Astrocyte of the cerebellum (primary cell): ENCODE measurements at regions not wholly inside any gene's neighbourhood (a gene's known extent, or its start where the extent isn't known, plus 50 kb on each side); places are given as distances from the start of the nearest gene placed in this dataset.

Experiments
- DNase-seq: peaks from one replicate; pipeline ENCODE4 v3.0.0-alpha.2; 2011; ENCODE audit warnings: low read depth
- H3K4me3 ChIP-seq: 2 replicates; pipeline ENCODE4 v1.5.1; 2011; ENCODE audit warnings: mild to moderate bottlenecking, low read depth, low read length, moderate library complexity
- CTCF ChIP-seq: IDR thresholded peaks from 2 replicates; pipeline ENCODE4 v1.5.1; 2012; ENCODE audit warnings: low read length, low read depth, moderate library complexity, mild to moderate bottlenecking; ENCODE audit errors: missing control alignments
- in situ Hi-C: cut with HindIII; loops from 2 replicates; pipeline ENCODE4 v1.10.0; 2017; ENCODE audit warnings: low sequenced_read_pairs

- TF ChIP-seq CTCF = no peak
- in situ Hi-C loops = no loop called here
- no peak for DNase-seq
- no peak overlapping the region for H3K4me3 ChIP-seq
Measured at GRCh38 chr12:59839514-59839913, 243.7 kb downstream of the SLC16A7 start.

GRCh38 chr12:59843260-59843843 is 247.5 kb downstream of the SLC16A7 start:
- in situ Hi-C loops = no loop called here
- DNase-seq = no peak
- no peak for TF ChIP-seq CTCF
- no peak overlapping the region for H3K4me3 ChIP-seq

GRCh38 chr12:59844750-59845149 is 248.9 kb downstream of the SLC16A7 start:
- in situ Hi-C loops = no loop called here
- H3K4me3 ChIP-seq = no peak overlapping the region
- no peak for TF ChIP-seq CTCF
- no peak for DNase-seq

GRCh38 chr12:59845293-59845692 is 249.5 kb downstream of the SLC16A7 start:
- no peak for DNase-seq
- no peak for TF ChIP-seq CTCF
- in situ Hi-C loops = no loop called here

GRCh38 chr12:59847127-59847526 is 251.3 kb downstream of the SLC16A7 start:
- DNase-seq = no peak
- no peak for TF ChIP-seq CTCF
- in situ Hi-C loops = no loop called here
- H3K4me3 ChIP-seq = no peak overlapping the region

More at GRCh38 chr12:59845293-59845692, 249.5 kb downstream of the SLC16A7 start:
- no peak overlapping the region for H3K4me3 ChIP-seq

- in situ Hi-C loops = no loop called here
- H3K4me3 ChIP-seq = no peak overlapping the region
- DNase-seq = no peak
- TF ChIP-seq CTCF = no peak
Measured at GRCh38 chr12:59850268-59850667, 254.4 kb downstream of the SLC16A7 start.
